KBM-7 (cell line): ENCODE measurements at regions not wholly inside any gene's neighbourhood (a gene's known extent, or its start where the extent isn't known, plus 50 kb on each side); places are given as distances from the start of the nearest gene placed in this dataset.
A peak's percentile ranks its signal among the peaks of the same experiment; 100 is the strongest.
"Not testable (repeated sequence)": the region's sequence is repeated elsewhere in the genome, so short reads cannot be mapped to it uniquely, and the experiment has no call there.

Experiments
- DNase-seq: peaks from one replicate; pipeline ENCODE4 v3.0.0-alpha.2; 2015
- in situ Hi-C: fragments of 300-500 bp; cut with MboI; formaldehyde crosslinking; loops from 2 replicates; pipeline ENCODE4 v1.14.3; 2020; ENCODE audit warnings: low sequenced_read_pairs, low pct_unique_long_range_greater_than_20kb, mixed read lengths

DNA sequence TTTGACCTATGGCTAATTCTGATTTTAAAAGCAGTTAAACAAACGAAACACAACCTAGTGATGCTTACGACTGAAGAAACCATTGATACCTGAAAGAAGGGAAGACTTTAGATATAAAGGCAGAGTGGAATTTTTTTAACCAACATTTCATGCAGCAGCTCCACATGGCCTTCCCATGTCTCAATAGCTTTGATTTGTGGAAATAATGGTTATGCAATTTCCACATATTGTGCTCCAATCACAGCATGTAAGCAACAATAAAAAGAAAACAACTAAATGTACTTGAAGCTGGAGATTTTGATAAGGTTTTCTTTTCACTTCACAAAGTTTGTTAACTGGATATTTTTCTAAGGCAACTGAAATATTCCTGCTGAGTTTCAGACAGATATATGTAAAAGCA lies 82.0 kb upstream of the SLC39A10 start:
- in situ Hi-C loops, result no loop called here
- DNase-seq, result no peak

- in situ Hi-C loops, result no loop called here
- peak; percentile 53 for DNase-seq
These were observed 82.7 kb upstream of the SLC39A10 start for GRCh38 chr2:195574312-195574711.

DNA sequence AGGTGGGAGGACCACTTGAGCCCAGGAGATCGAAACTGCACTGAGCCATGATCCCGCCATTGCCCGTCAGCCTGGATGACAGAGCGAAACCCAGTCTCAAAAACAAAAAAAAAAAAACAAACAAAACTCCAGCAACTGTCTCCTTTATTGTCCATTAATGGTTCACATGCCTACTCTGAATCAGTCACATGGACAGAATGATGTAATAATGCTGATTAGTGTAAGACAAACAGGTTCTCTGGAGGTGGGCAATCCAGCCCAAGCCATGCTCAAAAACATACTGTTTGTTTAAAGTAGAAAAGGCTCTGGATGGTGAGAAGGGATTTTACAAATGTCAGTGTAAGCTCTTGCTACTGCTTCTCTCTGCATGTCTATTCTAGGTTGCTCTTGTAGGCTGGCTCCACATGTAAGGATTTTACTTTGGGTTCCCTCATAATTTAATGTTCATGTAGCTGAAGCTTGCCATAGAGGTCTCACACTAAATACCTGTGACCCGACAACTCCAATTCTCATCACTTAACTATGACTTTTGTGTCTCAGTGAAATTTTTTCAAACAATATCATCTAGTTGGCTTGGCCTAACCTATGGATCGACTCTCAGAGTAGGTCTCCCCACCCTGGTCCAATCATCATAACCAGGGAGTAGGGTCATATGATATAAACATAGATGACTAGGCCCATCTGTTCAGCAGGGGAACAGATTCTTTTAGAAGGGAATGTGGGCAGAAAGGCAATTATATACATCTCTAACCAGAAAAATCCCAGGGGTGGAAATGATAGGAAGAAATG lies 83.9 kb upstream of the SLC39A10 start:
- in situ Hi-C loops, result no loop called here
- no peak for DNase-seq

GRCh38 chr2:195570329-195570728 lies 86.7 kb upstream of the SLC39A10 start:
- DNase-seq, result no peak
- in situ Hi-C loops, result no loop called here

- DNase-seq, result no peak
- in situ Hi-C loops, result no loop called here
These were observed 87.8 kb upstream of the SLC39A10 start for GRCh38 chr2:195569255-195569654.

DNA sequence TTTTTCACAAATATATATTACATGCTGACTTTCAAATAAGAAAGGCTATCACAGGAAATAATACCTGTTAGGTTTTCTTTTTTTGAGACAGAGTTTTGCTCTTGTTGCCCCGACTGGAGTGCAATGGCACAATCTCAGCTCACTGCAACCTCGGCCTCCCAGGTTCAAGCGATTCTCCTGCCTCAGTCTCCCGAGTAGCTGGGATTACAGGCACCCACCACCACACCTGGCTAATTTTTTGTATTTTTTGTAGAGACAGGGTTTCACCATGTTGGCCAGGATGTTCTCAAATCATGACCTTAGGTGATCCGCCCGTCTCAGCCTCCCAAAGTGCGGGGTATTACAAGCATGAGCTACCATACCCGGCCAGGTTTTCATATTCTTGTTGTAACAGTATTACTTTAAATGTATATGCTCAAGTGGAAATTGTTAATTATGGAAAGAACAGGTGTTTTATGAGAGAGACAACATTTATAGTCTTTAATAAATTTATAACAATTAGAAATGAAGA lies 92.3 kb upstream of the SLC39A10 start:
- in situ Hi-C loops, DNase-seq: not testable (repeated sequence)

DNA sequence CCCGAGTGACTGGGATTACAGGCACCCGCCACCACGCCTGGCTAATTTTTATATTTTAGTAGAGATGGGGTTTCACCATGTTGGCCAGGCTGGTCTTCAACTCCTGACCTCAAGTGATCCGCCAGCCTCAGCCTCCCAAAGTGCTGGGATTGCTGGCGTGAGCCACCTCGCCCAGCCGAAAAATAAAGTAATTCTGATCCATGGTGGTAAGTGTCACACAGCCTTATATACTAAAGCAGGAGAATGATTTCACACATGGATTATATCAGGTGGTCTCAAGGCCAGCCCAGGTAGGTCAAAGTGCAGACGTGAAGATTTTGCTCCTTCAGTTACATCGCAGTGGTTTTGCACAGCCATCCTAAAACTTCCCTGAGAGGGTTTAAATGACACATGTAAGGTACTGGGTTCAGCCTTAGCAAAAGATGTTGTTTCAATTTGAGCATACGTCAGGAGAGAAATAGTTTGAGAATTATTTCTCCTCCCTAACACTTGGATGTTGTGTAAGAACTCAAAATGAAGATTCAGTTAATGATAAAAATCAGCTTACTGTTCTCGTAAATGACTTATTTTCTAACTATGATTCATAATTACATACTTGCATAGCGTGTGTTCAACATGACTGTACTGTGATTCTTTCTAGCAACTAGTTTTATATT lies 93.0 kb upstream of the SLC39A10 start:
- no peak for DNase-seq
- in situ Hi-C loops, result no loop called here

DNA sequence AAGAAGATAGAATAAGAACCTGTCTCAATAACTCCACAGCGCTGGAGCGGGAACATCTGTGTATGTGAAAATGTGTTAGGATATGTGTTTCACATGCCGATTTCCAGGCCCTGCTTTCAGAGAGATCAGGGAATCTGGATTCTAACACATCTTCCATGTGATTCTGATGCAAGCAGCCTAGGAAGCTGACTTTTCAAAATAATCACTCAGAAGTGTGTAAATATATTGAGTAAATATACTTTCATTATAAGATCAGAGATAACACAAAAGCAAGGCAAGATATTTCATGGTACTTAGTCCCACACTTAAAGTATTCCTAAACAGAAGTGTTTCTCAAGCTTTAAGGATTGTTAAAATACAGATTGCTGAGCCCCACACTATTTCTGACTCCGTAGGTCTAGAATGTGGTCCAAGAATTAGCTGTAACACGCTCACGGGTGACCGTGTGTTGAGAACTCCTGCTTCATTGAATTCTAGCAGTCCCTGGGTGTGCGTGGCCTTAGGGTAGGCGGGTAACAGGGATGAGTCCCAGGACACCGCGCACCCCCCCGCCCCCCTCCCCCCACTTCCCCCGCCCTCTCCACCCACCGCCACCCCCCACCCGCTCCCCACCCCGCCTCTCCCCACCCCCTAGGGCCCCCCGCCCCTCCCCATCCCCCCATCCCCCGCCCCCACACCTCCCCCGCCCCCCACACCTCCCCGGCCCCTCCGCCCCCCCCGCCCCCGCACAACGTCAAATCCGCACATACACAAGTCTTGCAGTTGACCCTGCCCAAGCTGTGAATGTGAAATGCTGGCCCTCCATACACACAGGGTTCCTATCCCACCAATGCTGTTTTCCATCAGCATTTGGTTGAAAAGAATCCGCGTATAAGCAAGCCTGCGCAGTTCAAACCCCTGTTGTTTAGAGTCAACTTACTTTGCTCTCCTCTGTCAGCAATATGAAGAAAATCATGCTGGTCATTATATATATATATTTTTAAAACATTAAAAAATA lies 94.2 kb upstream of the SLC39A10 start:
- in situ Hi-C loops, result no loop called here
- no peak for DNase-seq

DNA sequence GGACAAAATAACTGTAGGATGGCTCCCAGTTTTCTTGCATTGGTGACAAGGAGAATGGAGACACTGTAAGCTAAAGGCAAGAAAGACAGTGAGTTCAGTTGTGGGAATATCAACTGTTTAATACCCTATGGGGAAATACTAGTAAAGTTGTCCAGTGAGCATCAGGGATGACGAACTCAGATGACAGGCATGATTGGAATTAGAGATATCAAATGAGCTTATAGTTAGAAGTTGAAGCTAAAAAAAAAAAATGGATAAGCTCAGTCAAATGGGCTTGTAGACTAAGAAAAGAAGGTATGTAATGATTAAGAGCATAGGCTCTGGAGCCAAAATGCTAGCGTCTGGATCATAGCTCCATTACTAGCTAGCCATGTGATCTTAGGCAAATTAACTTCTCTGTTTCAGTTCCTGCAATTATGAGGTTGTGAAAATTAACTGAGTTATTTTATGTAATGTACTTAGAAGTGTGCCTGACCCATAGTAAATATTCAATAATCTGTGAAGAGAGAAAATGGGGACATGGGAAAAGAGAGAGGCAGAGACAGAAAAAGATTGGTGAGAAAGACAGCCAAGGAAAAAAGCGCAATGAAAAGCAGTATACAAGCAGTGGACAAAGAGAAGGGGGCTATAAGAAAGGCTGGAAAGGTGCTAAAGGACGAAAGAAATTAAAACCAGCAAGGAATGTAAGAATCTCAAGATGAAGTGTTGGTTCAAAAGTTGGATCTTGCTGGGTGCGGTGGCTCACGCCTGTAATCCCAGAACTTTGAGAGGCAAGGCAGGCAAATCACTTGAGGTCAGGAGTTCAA lies 95.7 kb upstream of the SLC39A10 start:
- in situ Hi-C loops, result no loop called here
- peak; percentile 25 for DNase-seq

DNA sequence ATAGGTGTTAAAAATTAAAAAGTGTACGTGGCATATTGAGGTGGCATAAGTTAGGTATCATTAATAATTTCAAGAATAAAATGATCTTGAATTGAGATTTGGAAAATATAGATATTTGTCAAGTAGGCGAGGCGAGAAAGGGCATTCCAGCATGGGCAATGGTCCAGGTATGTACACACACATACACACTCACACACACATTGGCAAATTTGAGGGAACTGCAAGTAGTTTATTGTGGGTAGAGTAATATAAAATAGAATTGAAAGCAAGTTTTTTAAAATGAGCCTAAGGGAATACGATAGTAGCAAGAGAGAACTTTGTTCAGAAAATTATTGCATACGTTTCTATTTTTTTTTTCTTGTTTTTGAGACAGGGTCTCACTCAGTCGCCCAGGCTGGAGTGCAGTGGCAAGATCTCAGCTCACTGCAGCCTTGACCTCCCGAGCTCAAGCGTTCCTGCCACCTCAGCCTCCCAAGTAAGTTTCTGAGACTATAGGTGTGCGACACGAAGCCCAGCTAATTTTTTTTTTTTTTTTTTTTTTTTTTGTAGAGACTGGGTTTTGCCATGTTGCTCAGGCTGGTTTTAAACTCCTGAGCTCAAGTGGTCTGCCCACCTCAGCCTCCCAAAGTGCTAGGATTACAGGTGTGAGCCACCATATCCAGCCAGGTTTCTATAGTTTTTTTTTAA lies 96.7 kb upstream of the SLC39A10 start:
- in situ Hi-C loops, result no loop called here

DNA sequence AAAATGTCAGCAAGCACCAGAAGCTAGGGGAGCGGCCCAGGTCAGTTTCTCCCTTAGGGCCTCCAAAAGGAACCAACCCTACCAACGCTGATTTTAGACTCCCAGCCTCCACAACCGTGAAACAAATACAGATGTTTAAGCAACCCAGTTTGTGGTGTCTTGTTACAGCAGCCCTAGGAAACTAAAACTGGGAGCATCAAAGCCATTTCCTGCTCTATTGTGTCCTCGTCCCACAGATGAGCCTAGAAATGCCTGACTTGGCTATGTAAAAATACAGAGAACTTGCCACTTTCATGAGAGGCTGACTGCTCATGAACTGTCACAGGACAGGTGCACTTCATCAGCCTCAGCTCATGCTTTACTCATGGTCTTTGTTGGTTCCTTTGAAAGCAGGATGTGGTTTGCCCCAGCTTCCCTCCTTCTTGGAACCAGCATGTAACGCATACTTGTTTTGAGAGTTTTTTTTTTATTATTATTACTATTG lies 97.6 kb upstream of the SLC39A10 start:
- DNase-seq, result peak; percentile 97
- in situ Hi-C loops, result no loop called here

More for the DNA sequence above, 96.7 kb upstream of the SLC39A10 start:
- DNase-seq, result no peak

GRCh38 chr2:195555971-195556370 lies 101.1 kb upstream of the SLC39A10 start:
- DNase-seq, result no peak
- in situ Hi-C loops, result no loop called here

DNA sequence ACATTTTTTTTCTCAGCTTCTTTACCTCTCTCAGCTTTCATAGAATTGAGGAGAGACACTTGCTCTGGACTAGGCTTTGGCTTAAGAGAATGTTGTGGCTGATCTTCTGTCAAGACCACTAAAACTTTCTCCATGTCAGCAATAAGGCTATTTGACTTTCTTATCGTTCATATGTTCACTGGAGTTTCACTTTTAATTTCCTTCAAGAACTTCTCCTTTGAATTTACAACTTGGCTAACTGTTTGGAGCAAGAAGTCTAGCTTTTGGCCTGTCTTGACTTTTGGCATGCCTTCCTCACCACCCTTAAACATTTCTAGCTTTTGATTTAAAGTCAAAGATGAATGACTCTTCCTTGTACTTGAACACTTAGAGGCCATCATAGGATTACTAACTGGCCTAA lies 104.4 kb upstream of the SLC39A10 start:
- no peak for DNase-seq
- in situ Hi-C loops, result no loop called here

GRCh38 chr2:195548198-195548940 lies 108.7 kb upstream of the SLC39A10 start:
- no peak for DNase-seq
- in situ Hi-C loops, result no loop called here

DNA sequence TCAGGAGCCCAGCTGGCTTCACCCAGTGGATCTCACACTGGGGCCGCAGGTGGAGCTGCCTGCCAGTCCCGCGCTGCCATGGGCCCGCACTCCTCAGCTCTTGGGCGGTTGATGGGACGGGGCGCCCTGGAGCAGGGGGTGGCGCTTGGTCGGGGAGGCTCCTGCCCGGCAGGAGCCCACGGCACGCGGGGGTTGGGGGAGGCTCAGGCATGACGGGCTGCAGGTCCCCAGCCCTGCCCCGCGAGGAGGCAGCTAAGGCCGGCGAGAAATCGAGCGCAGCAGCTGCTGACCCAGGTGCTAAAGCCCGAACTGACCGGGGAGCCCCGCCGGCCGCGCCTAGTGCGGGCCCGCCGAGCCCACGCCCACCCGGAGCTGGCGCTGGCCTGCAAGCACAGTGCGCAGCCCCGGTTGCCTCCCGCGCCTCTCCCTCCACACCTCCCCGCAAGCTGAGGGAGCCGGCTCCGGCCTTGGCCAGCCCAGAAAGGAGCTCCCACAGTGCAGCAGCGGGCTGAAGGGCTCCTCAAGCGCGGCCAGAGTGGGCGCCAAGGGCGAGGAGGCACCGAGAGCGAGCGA lies 109.7 kb upstream of the SLC39A10 start:
- DNase-seq, in situ Hi-C loops: not testable (repeated sequence)

GRCh38 chr2:195545811-195546210 lies 111.2 kb upstream of the SLC39A10 start:
- no peak for DNase-seq
- in situ Hi-C loops, result no loop called here
